GM19239 (cell line): ENCODE measurements at regions not wholly inside any gene's neighbourhood (a gene's known extent, or its start where the extent isn't known, plus 50 kb on each side); places are given as distances from the start of the nearest gene placed in this dataset.

Experiments used
- DNase-seq: peaks from one replicate; pipeline ENCODE4 v3.0.0; 2011; ENCODE audit warnings: low spot score; ENCODE audit not compliant: insufficient read length
- FAIRE-seq: peaks from 2 replicates; lab custom pipeline; 2011; peaks lifted over from hg19 to GRCh38; lab: Jason Lieb, UNC

DNA sequence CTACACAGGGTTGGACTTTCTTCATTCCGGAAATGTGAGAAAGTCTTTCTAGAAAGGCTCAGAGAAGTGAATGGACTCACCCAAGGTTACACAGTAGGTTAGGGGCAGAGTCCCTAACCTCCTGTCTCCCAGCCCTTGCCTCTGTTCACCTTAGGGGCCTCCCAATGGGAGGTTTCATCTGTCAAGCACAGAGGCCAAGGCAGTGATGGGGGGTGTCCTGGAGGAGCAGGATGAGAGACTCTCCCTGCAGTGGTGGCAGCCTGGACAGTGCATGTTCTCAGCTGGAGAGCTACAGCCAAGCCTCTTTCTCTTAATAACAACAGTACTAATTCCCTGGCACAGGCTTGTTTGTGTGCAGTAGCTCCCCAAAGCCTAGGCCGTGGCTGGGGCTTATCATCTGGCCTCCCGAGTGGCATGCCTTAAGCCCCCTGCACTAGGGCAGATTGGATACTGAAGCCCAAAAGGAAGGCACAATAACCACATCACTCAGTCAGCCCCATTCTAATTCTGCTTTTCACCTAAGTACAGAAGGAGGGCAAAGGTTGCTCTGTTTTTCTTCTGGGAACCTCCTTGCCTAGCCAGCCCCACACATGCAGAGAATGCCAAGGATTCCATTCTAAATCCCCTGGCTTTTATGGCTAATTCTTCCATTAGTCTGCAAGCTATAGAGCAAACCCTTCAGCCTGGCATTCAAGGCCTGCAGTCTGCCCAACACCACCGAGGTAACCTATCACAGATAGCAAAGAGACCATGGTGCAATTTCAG is 50.2 kb upstream of the XPA start:
- FAIRE-seq (no peak), DNase-seq (no peak)

DNA sequence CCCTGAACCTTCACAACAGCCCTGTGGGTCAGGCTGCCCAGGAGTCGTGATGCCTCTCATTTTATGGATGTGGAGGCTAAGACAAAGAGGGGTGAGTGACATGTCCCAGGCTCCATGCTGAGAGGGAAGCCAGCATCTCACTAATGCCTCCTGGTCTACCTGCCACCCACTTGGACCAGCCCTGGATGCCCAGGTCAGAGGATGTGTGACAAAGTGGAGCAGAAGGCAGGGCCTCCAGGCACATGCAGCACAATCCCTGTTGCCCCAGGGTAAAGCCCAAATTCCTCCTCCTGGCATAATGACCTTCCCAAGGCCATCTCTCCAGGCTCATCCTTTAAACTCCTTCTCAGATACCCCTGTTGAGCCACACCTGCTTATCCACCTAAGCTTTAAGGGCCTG is 51.4 kb upstream of the XPA start:
- FAIRE-seq (no peak), DNase-seq (no peak)

DNA sequence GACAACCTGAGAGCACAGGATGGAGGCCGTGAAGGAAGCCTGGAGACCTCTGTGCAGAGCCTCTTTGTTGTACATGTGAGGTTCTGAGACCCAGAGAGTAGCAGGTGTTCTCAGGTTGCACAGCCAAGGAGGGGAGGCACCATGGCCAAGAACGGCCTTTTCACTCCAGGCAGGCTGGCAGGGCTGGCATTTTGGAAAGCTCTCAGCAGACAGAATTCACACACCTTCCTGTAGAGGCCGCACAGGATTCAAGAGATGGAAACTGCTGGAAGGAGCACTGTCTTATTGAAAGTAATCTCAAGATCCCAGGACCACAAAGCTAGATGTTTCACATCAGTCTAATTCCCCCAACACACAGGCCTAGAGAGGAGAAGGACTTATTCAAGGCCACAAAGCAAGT is 52.8 kb upstream of the XPA start:
- FAIRE-seq (no peak), DNase-seq (no peak)

DNA sequence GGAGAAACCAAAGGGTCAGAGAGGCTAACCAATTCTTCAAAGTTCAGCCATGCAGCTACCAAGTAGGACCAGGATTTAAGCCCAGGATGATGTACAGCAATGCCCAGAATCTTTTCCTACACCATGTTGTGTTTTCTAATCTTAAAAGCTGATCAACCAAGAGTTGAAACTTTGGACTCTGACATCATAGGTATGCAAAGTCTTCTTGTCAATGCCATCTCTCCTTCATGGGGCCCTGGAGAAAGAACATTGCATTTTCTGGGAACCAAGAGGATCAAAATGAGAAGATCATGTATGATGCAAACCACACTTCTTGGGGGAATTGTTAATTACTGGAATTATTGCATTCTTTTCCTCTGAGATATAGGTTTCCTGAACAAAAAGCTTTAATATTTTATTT is 54.4 kb upstream of the XPA start:
- FAIRE-seq (no peak), DNase-seq (no peak)

DNA sequence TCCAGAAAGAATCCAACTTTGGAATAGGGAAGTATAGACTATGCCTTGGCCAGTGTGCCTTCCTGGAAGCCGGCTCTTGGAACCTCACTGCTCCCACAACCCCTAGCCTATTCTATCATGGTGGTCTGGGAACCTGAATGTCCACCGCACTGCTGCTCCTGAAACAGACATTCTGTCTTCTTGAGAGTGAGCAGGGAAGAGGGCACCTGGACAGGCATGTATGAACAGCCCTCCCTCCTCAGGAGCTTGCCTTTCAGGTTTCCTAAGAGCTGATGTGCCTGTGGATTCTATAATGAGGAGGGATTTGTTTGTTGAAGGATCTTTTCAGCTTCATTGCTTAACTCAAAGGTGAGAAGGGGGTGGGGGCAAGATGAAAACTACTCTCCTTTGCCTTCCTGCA is 55.1 kb upstream of the XPA start:
- DNase-seq (no peak), FAIRE-seq (no peak)

DNA sequence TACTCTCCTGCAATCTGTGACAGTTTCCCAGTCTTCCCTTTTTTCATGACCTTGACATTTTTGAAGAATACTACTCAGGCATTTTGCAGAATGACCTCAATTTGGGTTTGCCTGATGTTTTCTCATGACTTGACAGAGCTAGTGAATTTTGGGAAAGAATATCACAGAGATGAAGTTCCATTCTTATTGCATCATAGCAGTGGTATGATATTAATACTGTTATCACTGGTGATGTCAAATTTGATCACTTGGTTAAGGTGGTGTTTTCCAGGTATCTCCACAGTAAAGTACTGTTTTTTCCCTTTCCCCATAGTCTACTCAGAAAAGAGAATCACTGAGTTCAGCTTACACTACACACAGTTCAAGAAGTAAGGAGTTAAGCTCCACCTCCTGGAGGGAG is 56.2 kb upstream of the XPA start:
- DNase-seq: no peak
- no peak for FAIRE-seq

DNA sequence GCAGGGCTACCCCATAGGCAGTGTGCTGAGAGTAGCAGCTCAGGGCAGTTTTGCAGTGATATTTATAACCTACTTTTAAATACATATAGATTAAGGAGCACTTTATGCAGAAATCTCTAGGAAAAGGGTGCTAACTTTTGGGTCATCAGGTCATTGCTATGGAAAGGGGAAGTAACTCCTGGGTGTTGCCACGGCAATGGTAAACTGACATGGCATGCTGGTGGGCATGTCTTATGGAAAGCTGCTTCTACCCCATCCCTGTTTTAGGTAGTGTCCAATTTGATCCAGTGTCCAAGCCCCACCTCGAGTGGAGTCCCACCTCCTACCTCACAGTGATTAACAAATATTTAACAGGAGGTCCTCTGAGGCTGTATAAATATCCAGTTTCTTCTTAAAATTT is 56.8 kb upstream of the XPA start:
- DNase-seq (no peak), FAIRE-seq (no peak)

DNA sequence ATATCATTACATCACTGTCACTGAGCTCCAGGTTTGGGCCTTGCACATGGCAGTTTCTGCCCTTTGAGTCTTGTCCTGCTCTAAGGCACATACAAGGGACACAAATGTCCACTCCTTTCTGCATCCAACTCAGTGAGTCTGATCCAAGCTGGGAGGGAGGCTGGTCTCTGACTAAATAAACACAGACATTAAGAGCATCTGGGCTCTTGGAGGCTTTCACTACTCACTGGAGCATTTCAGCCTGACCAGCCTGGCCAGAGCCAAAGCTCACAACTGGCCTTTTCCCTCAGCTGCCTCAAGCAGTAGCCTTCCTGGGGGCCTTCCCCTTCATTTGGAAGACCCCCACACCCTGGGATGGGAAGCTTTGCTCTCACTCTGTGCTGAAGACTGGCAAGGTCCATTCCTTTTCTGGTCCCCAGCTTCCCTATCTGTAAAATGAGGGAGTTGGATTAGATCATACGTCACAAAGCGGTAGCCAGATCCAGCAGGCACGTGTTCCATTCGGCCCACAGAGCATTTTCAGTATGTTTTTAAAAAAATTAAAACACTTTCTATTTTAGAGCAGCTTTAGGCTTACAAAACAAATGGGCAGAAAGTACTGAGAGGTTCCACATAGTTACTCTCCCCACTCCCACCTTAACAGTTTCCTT is 58.6 kb upstream of the XPA start:
- no peak for FAIRE-seq

DNA sequence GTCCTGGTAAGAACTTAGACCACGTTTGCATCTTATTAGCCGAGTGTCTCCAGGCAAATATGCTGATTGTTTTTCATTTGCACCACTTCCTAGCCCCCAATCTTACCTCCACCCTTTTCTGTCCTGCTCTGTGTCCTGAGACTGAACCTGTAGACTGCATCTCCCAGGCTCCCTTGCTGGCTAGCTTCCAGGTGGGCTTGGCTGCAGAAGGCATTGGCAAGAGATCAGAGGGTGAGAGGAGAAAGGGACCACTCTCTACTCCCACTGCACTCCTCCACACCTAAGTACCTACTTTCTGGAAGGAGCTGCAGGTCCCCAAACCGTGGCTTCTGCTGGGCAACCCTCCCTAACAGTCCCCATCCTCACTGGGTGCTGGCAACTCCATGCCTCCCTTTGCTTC is 59.9 kb upstream of the XPA start:
- no peak for DNase-seq
- FAIRE-seq: no peak

More for the DNA sequence above, 58.6 kb upstream of the XPA start:
- DNase-seq: no peak

DNA sequence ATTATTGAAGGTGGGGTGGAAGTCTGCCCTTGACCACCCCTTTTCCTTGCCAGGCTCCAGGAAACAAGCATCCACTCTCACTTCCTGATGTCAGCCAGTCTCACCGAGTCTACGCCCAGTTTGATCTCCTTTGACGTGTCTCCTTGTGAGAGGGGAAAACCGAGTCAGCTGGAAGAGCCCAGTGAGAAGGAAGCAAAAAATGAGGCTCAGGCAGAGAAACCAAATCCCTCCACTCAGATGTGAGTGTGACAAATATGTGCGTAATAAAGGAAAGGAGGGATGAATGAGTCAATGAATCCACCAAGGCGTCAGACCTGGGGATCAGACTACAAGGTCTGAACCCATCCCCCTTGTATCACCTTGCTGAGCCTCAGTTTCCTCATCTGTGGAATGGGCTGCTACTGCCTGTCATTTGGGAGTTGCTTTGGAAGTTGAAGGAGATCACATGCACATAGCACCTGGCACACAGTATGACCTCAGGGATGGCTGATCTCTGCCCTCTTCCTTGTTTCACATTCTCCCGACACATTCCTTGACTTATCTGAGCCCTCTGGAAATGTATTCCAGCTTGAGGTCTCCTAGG is 61.3 kb upstream of the XPA start:
- no peak for DNase-seq
- no peak for FAIRE-seq

DNA sequence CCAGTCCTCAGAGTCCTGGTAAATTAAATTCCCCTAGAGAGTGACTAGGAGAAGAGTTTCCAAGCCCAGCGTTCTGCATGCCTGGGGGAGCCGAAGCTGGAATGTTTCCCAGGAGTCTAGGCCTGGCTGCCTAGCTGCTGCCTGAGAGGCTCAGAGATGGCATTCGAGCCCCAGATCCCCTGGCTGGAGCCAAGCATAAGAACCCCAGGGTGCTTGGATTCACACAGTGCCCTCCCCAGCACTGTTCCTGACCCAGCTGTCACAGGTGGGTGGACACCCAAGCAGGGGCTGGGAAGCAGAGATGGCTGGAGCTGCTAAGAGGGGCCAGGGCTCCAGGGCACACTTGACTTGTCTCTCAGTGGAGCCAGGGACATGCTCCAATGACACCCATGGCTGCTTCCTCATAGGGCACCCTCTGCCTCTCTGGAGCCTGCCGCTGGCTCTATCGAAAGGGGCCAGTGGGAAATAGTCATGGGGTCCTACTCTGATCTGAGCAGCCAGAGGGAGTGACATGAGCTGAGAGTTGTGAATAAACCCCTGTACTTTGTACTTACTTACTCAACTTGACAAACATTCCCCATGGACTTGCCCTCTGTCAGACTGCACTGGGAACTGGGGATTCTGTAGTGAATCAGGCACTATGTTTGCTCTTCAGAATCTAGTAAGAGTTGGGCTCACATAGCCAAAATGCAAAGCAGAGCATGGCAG is 62.6 kb upstream of the XPA start:
- DNase-seq (no peak), FAIRE-seq (no peak)

DNA sequence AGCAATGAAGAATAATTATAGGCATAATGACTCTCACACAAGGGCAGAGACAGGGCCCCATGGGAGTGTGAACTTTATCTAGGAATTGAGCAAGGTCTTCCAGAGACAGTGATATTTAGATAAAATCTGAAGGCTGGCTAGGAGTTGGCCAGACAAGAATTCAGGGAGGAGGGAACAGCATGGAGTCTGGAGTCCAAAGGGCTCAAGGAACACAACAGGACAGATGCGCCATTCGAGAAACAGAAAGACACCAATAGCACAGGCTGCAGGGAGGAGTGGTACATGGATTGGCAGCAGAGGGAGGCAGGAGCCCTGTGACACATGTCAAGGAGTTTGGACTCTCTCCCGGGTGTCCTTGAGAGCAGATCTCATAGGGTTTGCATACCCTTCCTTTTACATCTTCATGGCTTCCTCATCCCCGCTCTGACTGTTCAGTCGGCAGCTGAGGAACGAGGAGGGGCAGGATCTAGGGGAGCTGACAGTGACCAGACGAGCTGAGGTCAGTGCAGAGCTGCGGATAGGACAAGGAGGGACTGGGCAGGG is 64.0 kb upstream of the XPA start:
- FAIRE-seq (no peak), DNase-seq (no peak)

DNA sequence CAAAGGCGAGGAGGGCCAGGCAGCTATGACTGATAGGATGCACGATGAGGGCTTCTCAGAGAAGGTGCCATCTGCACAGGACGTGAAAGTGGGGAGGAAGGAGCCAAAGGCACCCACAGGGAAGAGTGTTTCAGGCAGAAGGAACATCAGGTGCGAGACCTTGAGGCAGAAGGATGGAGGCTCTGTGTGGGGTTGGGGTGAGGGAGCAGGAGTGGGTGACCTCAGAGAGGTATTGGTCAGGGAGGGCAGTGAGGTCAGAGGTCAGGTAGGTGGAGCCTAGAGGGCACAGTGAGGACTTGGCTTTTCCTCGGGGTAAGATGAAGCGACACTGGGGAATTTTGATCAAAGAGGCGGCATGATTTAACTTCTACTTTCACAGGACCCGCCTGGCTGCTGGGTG is 64.7 kb upstream of the XPA start:
- FAIRE-seq: no peak
- DNase-seq: no peak

DNA sequence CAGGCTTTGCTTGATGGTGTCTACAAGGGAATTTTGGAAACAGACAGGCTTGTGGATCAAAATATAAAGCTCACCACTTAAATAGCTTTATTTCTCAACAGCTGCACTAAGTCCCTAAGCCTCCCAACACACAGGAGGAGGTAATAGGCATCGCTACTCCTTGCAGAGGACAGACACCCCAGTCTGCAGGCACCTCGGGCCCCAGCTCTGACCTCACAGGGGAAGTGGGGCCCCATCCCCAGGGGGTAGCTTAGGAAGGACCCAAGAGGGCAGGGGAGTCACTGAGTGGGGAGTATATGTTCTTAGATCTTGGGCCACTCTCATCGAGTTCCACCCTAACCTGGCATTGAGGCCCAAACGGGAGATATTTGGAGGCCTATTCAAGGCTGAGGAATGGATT is 66.7 kb upstream of the XPA start:
- no peak for FAIRE-seq
- DNase-seq: no peak

DNA sequence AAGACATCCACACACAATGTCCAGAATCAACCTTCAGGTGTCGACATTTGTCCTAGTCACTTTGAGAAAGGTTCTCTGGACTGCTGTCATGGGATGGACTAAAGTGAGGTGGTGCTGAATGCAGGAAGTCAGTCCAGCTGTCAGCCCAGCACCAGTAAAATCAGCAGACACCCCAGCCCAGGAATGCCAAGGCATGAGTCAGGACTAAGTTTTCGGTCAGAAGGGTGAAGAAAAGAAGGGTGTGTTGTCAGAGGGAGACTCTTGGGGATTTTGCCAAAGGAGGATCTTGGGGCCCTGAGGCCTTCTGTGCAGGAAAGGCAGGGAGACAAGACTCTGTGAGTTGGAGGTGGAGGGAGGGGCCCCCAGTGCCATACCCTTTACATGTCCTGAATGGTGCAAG is 69.0 kb upstream of the XPA start:
- no peak for DNase-seq
- FAIRE-seq: no peak

DNA sequence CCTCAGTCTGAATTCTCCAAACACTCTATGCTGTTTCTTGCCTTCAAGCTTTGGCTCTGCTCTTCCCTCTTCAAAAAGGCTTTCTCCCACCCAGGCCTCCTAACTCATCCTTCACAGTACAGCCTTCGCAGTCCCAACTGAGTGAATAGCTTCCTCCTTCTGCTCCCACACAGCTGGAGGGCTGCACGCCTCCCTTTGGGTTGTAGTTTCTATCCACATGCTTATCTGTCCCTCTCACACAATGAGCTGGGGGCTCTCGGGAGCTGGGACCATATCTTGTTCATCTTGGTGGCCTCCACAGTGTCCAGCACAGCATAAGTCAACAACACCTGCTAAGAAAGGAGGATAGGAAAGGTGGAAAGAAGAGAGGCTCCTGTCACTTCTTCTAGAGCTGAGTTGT is 69.5 kb upstream of the XPA start:
- no peak for FAIRE-seq
- DNase-seq: no peak

DNA sequence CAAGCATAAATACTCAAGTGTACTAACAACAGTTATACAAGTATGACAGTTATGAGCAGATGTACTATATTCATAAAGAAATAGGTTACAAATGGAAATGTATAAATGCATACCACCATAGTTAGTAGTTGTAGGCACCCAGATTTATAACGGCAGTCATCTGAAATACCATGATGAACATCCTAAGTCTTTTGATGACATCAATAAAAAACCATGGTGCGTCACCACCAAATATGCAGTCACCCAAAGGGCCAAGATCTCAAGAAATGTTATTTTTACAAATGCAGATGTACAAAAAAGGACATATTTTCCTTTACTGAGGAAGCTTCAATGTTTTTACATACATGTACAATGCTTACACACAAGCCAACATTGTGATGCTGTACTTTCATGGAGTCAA is 70.8 kb upstream of the XPA start:
- FAIRE-seq (no peak), DNase-seq (no peak)

DNA sequence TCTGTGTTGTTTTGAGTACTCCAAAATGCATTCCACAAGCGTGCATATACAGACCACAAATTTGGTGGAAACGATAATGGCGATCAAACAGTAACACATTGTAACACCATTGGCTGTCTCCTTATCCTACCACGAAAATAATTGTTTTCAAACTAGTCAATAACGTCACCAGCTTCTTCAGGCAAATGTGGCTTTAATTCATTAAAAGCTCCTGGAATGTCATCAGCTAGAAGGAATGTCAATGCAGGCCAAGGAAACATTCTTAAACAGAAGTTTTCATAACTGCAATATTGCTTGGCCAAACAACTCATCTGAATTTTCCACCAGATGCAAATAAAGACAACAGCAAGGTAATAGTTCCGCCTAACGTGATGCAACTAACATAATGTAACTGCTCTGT is 71.6 kb upstream of the XPA start:
- no peak for DNase-seq
- no peak for FAIRE-seq

DNA sequence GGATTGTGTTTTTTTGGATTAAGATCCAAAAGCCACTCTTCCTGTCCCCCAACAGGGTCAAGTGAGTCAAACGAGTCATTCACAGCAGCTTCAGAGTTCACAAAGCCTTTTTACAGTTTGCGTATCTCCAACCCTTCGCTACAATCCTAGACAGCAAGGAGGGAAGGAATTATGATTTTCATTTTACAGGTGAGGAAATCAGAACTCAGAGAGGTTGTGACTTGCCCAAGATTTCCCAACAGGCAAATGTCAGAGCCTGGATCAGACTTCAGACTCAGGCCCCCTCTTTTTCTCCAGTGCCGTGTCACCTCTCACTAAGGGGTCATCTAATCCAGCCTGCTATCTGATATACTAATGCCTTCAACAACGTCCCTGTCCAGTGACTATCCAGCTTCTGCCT is 72.1 kb upstream of the XPA start:
- no peak for FAIRE-seq
- DNase-seq: no peak

DNA sequence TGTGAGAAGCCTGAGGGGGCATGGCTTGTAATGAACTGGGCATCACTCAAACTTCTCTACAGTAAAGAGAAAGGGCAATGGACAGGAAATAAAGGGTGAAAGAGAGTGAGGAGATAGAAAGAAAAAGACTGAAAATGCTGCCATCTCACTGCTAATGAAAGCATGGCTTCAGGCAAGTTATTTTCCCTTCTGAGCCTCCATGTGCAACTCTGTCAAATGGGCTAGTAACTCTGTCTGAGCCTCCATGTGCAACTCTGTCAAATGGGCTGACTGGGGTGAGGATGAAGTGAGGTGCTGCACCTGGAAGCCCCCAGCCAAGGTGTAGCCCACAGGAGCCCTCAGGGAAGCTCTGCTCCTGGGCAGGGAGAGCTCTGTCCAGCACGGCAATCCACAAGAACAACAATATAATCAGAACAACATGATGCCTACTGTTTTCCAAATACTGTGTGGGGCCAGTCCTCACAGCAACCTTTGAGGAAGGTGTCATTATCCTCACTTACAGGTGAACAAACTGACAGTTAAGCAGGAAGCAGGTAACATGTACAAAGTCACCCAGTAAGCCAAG is 73.8 kb upstream of the XPA start:
- FAIRE-seq (no peak), DNase-seq (no peak)

DNA sequence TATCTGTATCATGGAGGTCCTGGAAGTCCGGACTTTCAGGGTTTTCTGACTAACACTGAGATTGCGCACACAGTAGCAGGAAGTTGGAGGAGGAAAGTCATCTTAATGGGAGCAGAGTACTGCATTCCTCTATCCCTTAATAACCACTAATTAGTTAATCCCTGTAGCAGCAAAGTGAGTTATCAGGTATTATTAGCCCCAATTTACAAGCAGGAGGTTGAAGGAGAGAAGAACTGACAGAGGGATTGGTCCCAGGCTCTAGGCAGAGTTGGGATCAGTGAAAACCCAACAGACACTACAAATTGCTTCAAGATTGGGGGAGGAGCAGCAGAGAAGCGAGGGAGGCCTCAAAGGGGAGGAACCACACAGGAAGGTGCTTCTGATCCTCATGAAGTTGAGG is 74.5 kb upstream of the XPA start:
- no peak for DNase-seq
- no peak for FAIRE-seq
